CD14-positive monocyte (primary cell): ENCODE measurements at regions not wholly inside any gene's neighbourhood (a gene's known extent, or its start where the extent isn't known, plus 50 kb on each side); places are given as distances from the start of the nearest gene placed in this dataset.

Source experiments
- DNase-seq, 3 donors: peaks; one replicate each; pipeline ENCODE4 v3.0.0-alpha.2; 2011 to 2022
- H2AFZ ChIP-seq: 2 replicates; pipeline ENCODE4 v1.6.0; 2012; ENCODE audit warnings: mild to moderate bottlenecking, low read depth, low read length, inconsistent platforms; ENCODE audit not compliant: insufficient read depth, poor library complexity, severe bottlenecking
- H3K27ac ChIP-seq, 2 donors: 1 replicate in 1 of 2; 2 replicates in 1 of 2; pipeline ENCODE4 v1.5.1; 2012 to 2013; ENCODE audit warnings: low read length in 2 of 2, control low read depth in 1 of 2, inconsistent platforms in 1 of 2, low read depth in 1 of 2, mild to moderate bottlenecking in 1 of 2
- H3K27me3 ChIP-seq, 2 donors: one replicate each; pipeline versions ENCODE4 v1.6.0 to v1.6.1; 2011 to 2013; ENCODE audit warnings: low read length in 2 of 2; ENCODE audit not compliant: control insufficient read depth in 2 of 2, insufficient read depth in 2 of 2
- H3K36me3 ChIP-seq, 2 donors: replicated peaks in 1 of 2; 1 replicate in 1 of 2; 2 replicates in 1 of 2; pipeline versions ENCODE4 v1.5.1 to v1.6.1; 2012 to 2013; ENCODE audit warnings: low read length in 2 of 2, control low read depth in 1 of 2, inconsistent platforms in 1 of 2, mild to moderate bottlenecking in 1 of 2; ENCODE audit not compliant: insufficient read depth in 2 of 2, control insufficient read depth in 1 of 2
- H3K4me1 ChIP-seq, 2 donors: 1 replicate in 1 of 2; 2 replicates in 1 of 2; pipeline versions ENCODE4 v1.5.1 to v1.6.1; 2012 to 2013; ENCODE audit warnings: low read length in 2 of 2, control low read depth in 1 of 2, inconsistent platforms in 1 of 2, mild to moderate bottlenecking in 1 of 2, moderate library complexity in 1 of 2; ENCODE audit not compliant: insufficient read depth in 2 of 2, control insufficient read depth in 1 of 2
- H3K4me2 ChIP-seq: replicated peaks from 2 replicates; pipeline ENCODE3; 2012; ENCODE audit warnings: low read length, moderate library complexity, mild to moderate bottlenecking; ENCODE audit not compliant: poor library complexity, severe bottlenecking; ENCODE audit errors: extremely low read depth
- H3K4me3 ChIP-seq, 3 experiments: fragments of 200-600 bp in 1 of 3; sonication (generic) in 1 of 3; replicated peaks in 1 of 3; 1 replicate in 2 of 3; 2 replicates in 1 of 3; pipeline ENCODE4 v1.5.1; 2011 to 2013; ENCODE audit warnings: low read length in 3 of 3, mild to moderate bottlenecking in 3 of 3, control low read depth in 2 of 3, low read depth in 2 of 3, inconsistent platforms in 1 of 3, moderate library complexity in 1 of 3
- H3K79me2 ChIP-seq: 2 replicates; pipeline ENCODE4 v1.6.0; 2012; ENCODE audit warnings: mild to moderate bottlenecking, control low read depth, inconsistent platforms, low read length, moderate library complexity; ENCODE audit not compliant: insufficient read depth
- H3K9ac ChIP-seq: 2 replicates; pipeline ENCODE4 v1.6.0; 2017; ENCODE audit warnings: low read length, mild to moderate bottlenecking; ENCODE audit not compliant: insufficient read depth, poor library complexity, severe bottlenecking
- H3K9me3 ChIP-seq, 2 donors: replicated peaks in 1 of 2; 1 replicate in 1 of 2; 2 replicates in 1 of 2; pipeline versions ENCODE4 v1.5.1 to v1.6.1; 2012 to 2013; ENCODE audit warnings: low read length in 2 of 2, control low read depth in 1 of 2; ENCODE audit not compliant: control insufficient read depth in 1 of 2, insufficient read depth in 1 of 2
- H4K20me1 ChIP-seq: 2 replicates; pipeline ENCODE4 v1.6.0; 2012; ENCODE audit warnings: mild to moderate bottlenecking, low read length, control low read depth, moderate library complexity; ENCODE audit not compliant: insufficient read depth
- H3K27ac Mint-ChIP-seq, 7 donors: one replicate each; pipeline ENCODE4 v1.8.0; 2020; ENCODE audit warnings: mild to moderate bottlenecking in 7 of 7, mixed read lengths in 7 of 7, moderate library complexity in 6 of 7, inconsistent platforms in 2 of 7
- H3K27me3 Mint-ChIP-seq, 3 donors: one replicate each; pipeline ENCODE4 v1.8.0; 2021 to 2022; ENCODE audit warnings: low read depth in 3 of 3, mild to moderate bottlenecking in 3 of 3, mixed read lengths in 3 of 3, moderate library complexity in 3 of 3, inconsistent platforms in 1 of 3
- H3K36me3 Mint-ChIP-seq, 2 donors: one replicate each; pipeline ENCODE4 v1.8.0; 2020; ENCODE audit warnings: mixed read lengths in 2 of 2, inconsistent platforms in 1 of 2, mild to moderate bottlenecking in 1 of 2
- H3K4me1 Mint-ChIP-seq: one replicate; pipeline ENCODE4 v1.8.0; 2020; ENCODE audit warnings: mild to moderate bottlenecking, mixed read lengths
- H3K4me3 Mint-ChIP-seq, 2 donors: one replicate each; pipeline ENCODE4 v1.8.0; 2020; ENCODE audit warnings: mild to moderate bottlenecking in 2 of 2, mixed read lengths in 2 of 2, moderate library complexity in 1 of 2
- H3K9me3 Mint-ChIP-seq, 7 donors: one replicate each; pipeline ENCODE4 v1.8.0; 2020 to 2022; ENCODE audit warnings: mixed read lengths in 7 of 7, mild to moderate bottlenecking in 6 of 7, moderate library complexity in 6 of 7, inconsistent platforms in 2 of 7
- CTCF ChIP-seq: fragments of 200-600 bp; IDR thresholded peaks from one replicate; pipeline ENCODE4 v1.8.0; 2022; ENCODE audit warnings: antibody characterized with exemption, mild to moderate bottlenecking
- WGBS: methylation state at CpG from one replicate; pipeline ENCODE4 v1.1.5; 2013; ENCODE audit warnings: missing lambda C conversion rate; ENCODE audit not compliant: insufficient coverage; 5-methylcytosine and 5-hydroxymethylcytosine counted together
- intact Hi-C, 2 donors: fragments of 100-400 bp; cut with micrococcal nuclease; formaldehyde crosslinking; loops; one replicate each; pipeline versions ENCODE4 v1.15.0 to v1.15.1; 2023

GRCh38 chr20:59520814-59521213, 83.5 kb upstream of the PHACTR3 start:
- Mint-ChIP-seq H3K27me3 (peaks cover 29 to 46% (median 46%) of the 10 kb centered on the region in 3 donors), H3K27ac (no peak overlapping the region)

GRCh38 chr20:59525500-59526241, 78.7 kb upstream of the PHACTR3 start:
- Mint-ChIP-seq H3K9me3 (no peaks in the 10 kb centered on the region), H3K4me1 (peaks cover 2% of the 10 kb centered on the region), H3K27me3 (peaks cover 17 to 66% (median 37%) of the 10 kb centered on the region in 3 donors), H3K27ac (no peak overlapping the region), H3K36me3 (no peaks in the 10 kb centered on the region), H3K4me3 (peak overlapping the region in 1 of 2 donors; percentile 35)
- no peaks in the 10 kb centered on the region for H3K36me3 ChIP-seq
- no peaks in the 10 kb centered on the region for H3K9me3 ChIP-seq
- H3K4me1 ChIP-seq = no peaks in the 10 kb centered on the region
- no peak overlapping the region for H3K9ac ChIP-seq
- H3K79me2 ChIP-seq = no peaks in the 10 kb centered on the region
- H3K4me2 ChIP-seq = no peak overlapping the region
- no peak overlapping the region for H2AFZ ChIP-seq
- intact Hi-C loops = no loop called here
- no peak overlapping the region for H3K4me3 ChIP-seq
- no peak overlapping the region for H3K27ac ChIP-seq
- DNase-seq = peak in 1 of 3 donors; percentile 3
- no peaks in the 10 kb centered on the region for H4K20me1 ChIP-seq
- peak; percentile 78 for TF ChIP-seq CTCF
- H3K27me3 ChIP-seq = peaks cover 0 to 23% of the 10 kb centered on the region in 2 donors
- WGBS = 10% methylated on average over 11 of the region's 31 CpGs

More at GRCh38 chr20:59520814-59521213, 83.5 kb upstream of the PHACTR3 start:
- Histone ChIP-seq H3K4me1 (no peaks in the 10 kb centered on the region), H3K36me3 (no peaks in the 10 kb centered on the region), H3K9ac (no peak overlapping the region), H3K4me2 (no peak overlapping the region), H2AFZ (no peak overlapping the region), H4K20me1 (no peaks in the 10 kb centered on the region), H3K27ac (no peak overlapping the region), H3K9me3 (no peaks in the 10 kb centered on the region), H3K27me3 (peaks cover 0 to 3% of the 10 kb centered on the region in 2 donors), H3K4me3 (no peak overlapping the region), H3K79me2 (no peaks in the 10 kb centered on the region)
- no peak for DNase-seq
- H3K4me3 Mint-ChIP-seq = peak overlapping the region in 1 of 2 donors; percentile 42
- intact Hi-C loops = no loop called here
- no peak for TF ChIP-seq CTCF
- 80% methylated on average over 1 of the region's 2 CpGs for WGBS
- H3K4me1 Mint-ChIP-seq = peaks cover 2% of the 10 kb centered on the region
- peaks cover 0 to 6% (median 2%) of the 10 kb centered on the region in 7 donors for H3K9me3 Mint-ChIP-seq
- H3K36me3 Mint-ChIP-seq = no peaks in the 10 kb centered on the region
